Natural killer cell (primary cell): ENCODE measurements at regions not wholly inside any gene's neighbourhood (a gene's known extent, or its start where the extent isn't known, plus 50 kb on each side); places are given as distances from the start of the nearest gene placed in this dataset.

Experiments used
- ATAC-seq, 3 donors: fragments of 150-1000 bp in 2 of 3; fragments of 200-7000 bp in 1 of 3; cut with Tn5 transposase; 1 replicate in 1 of 3; 2 replicates in 2 of 3; pipeline ENCODE4 v1.10.0; 2021; ENCODE audit warnings: mild to moderate bottlenecking in 2 of 3, moderate library complexity in 2 of 3
- DNase-seq, 2 donors: peaks; one replicate each; pipeline versions ENCODE4 v3.0.0 to v3.0.0-alpha.2; 2013 to 2021; ENCODE audit warnings: mixed read lengths in 1 of 2
- H3K27ac ChIP-seq: one replicate; pipeline ENCODE4 v1.5.1; 2013; ENCODE audit warnings: mild to moderate bottlenecking, low read length
- H3K27me3 ChIP-seq: one replicate; pipeline ENCODE4 v1.6.1; 2013; ENCODE audit warnings: low read length; ENCODE audit not compliant: control insufficient read depth, insufficient read depth
- H3K36me3 ChIP-seq: one replicate; pipeline ENCODE4 v1.6.1; 2013; ENCODE audit warnings: low read length; ENCODE audit not compliant: control insufficient read depth, insufficient read depth
- H3K4me1 ChIP-seq: one replicate; pipeline ENCODE4 v1.6.1; 2013; ENCODE audit warnings: low read length; ENCODE audit not compliant: control insufficient read depth, insufficient read depth
- H3K4me3 ChIP-seq: one replicate; pipeline ENCODE4 v1.5.1; 2013; ENCODE audit warnings: low read length
- H3K9me3 ChIP-seq: one replicate; pipeline ENCODE4 v1.6.1; 2013; ENCODE audit warnings: low read length; ENCODE audit not compliant: control insufficient read depth, insufficient read depth
- H3K27ac Mint-ChIP-seq, 2 donors: one replicate each; pipeline ENCODE4 v1.8.0; 2022; ENCODE audit warnings: mild to moderate bottlenecking in 2 of 2, mixed read lengths in 2 of 2, moderate library complexity in 1 of 2
- H3K27me3 Mint-ChIP-seq, 2 donors: one replicate each; pipeline ENCODE4 v1.8.0; 2022; ENCODE audit warnings: low read depth in 2 of 2, mixed read lengths in 2 of 2
- H3K36me3 Mint-ChIP-seq: one replicate; pipeline ENCODE4 v1.8.0; 2022; ENCODE audit warnings: mixed read lengths
- H3K4me1 Mint-ChIP-seq, 2 donors: one replicate each; pipeline ENCODE4 v1.8.0; 2022; ENCODE audit warnings: mixed read lengths in 2 of 2
- H3K4me3 Mint-ChIP-seq: one replicate; pipeline ENCODE4 v1.8.0; 2022; ENCODE audit warnings: mild to moderate bottlenecking, moderate library complexity, mixed read lengths
- H3K9me3 Mint-ChIP-seq, 2 donors: one replicate each; pipeline ENCODE4 v1.8.0; 2022; ENCODE audit warnings: mixed read lengths in 2 of 2
- whole genome bisulfite sequencing: methylation state at CpG from one replicate; pipeline ENCODE4 v1.1.7; 2013; ENCODE audit warnings: missing lambda C conversion rate; ENCODE audit not compliant: insufficient coverage; 5-methylcytosine and 5-hydroxymethylcytosine counted together
- intact Hi-C: fragments of 100-400 bp; cut with micrococcal nuclease; formaldehyde crosslinking; loops from one replicate; pipeline ENCODE4 v1.14.2; 2022
- TF ChIP-seq, protein P1 (sequence below): fragments of 200-600 bp; IDR thresholded peaks from one replicate; pipeline ENCODE4 v1.8.0; 2022; ENCODE audit warnings: antibody characterized with exemption

DNA sequence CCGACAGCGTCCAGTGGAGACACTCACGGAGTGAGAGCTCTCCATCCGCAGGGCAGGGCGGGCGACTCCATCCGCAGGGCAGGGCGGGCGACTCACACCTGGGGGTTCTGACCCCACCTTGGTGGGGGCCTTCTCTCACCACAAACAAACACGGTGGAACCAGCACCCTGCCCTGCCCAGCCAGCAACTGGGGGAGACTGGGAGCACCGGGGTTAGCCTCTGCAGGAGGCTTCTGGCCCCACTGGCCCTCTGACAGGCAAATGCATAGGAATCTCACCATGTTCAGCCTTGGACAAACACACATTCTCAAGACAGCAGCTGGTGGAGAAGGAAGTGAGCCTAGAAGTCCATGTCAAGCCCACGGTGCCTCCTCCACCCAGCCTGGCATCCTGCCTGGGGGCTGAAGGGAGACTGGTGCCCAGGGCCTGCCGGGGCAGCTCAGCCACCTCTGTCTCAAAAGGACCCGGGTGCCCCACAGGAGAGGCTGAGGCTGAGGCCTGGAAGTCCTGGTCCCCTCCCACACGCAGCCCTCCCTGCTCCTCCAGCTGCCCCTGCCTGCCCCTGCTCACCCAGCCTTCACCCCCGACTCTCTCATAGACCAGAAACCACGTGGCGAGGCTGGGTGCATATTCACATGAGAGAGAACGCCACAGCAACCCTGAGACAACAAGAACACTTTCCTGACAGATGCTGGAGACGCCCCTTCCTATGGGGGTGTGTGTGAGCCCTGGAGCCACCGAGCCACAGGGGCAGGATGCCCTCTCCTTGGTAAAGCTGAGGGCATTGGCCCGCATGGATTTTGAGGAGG lies 98.4 kb upstream of the B3GAT1 start:
- intact Hi-C loops: no loop called here
- H3K4me3 ChIP-seq: no peak overlapping the region
- H3K36me3 ChIP-seq: no peaks in the 10 kb centered on the region
- no peaks in the 10 kb centered on the region for H3K9me3 ChIP-seq
- TF ChIP-seq, protein P1, sequence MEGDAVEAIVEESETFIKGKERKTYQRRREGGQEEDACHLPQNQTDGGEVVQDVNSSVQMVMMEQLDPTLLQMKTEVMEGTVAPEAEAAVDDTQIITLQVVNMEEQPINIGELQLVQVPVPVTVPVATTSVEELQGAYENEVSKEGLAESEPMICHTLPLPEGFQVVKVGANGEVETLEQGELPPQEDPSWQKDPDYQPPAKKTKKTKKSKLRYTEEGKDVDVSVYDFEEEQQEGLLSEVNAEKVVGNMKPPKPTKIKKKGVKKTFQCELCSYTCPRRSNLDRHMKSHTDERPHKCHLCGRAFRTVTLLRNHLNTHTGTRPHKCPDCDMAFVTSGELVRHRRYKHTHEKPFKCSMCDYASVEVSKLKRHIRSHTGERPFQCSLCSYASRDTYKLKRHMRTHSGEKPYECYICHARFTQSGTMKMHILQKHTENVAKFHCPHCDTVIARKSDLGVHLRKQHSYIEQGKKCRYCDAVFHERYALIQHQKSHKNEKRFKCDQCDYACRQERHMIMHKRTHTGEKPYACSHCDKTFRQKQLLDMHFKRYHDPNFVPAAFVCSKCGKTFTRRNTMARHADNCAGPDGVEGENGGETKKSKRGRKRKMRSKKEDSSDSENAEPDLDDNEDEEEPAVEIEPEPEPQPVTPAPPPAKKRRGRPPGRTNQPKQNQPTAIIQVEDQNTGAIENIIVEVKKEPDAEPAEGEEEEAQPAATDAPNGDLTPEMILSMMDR: no peak
- no peak overlapping the region for H3K27ac ChIP-seq
- peaks cover 0 to 12% of the 10 kb centered on the region in 2 donors for H3K4me1 Mint-ChIP-seq
- peaks cover 7% of the 10 kb centered on the region in 2 donors for H3K27me3 Mint-ChIP-seq
- no peaks in the 10 kb centered on the region for H3K36me3 Mint-ChIP-seq
- H3K27ac Mint-ChIP-seq: no peak overlapping the region
- DNase-seq (peak in 1 of 2 donors; percentile 10), ATAC-seq (no peak)
- H3K4me3 Mint-ChIP-seq: no peak overlapping the region
- no peaks in the 10 kb centered on the region for H3K4me1 ChIP-seq
- no peaks in the 10 kb centered on the region for H3K9me3 Mint-ChIP-seq
- no peaks in the 10 kb centered on the region for H3K27me3 ChIP-seq
- WGBS: 73% methylated on average over 22 of the region's 22 CpGs

DNA sequence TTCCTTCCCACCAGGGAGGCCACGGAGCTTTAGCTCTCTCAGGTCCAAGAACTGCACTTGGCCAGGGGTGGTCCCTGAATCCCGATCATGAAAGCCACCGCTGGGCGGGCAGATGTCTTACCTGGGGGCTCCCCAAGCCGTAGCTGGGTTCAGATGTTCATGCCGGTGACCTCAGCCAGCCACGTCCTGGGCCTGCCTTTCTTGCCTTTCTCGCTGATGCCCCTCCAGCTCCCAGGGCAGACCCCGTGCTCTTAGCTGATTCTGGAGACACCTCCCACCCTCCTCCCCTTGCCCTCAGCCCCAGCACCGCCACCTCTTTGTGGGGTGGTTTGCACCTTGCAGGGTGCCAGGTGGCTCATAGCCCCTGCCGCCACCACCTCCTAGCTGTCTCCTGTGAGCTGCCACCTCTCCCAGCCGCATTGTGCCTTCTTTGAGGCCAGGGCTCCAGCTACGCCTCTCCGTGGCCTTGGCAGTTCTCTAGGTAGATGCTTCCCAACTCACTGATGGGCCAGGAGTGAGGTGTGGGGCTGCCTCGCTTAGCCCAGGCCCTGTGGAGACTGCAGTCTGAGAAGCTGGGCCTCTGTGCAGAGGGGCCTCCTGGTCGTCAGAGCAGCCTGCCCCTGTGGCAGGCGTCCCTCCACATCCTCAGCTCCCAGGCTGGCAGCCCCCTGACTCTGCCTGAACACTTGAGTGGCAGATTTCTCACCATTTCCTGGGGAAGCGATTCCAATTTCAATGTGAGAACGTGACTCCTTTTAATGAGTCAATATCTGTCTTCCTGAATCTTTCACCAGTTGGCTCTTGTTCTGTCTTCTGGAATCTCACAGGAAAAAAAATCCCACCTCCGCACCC lies 97.6 kb upstream of the B3GAT1 start:
- Histone ChIP-seq H3K27ac (no peak overlapping the region), H3K4me1 (no peaks in the 10 kb centered on the region), H3K9me3 (no peaks in the 10 kb centered on the region), H3K4me3 (no peak overlapping the region), H3K36me3 (no peaks in the 10 kb centered on the region), H3K27me3 (no peaks in the 10 kb centered on the region)
- peak in 1 of 2 donors; percentile 7 for DNase-seq
- no peak for ATAC-seq
- Mint-ChIP-seq H3K27ac (no peak overlapping the region), H3K27me3 (peaks cover 7 to 9% of the 10 kb centered on the region in 2 donors), H3K36me3 (no peaks in the 10 kb centered on the region), H3K9me3 (no peaks in the 10 kb centered on the region), H3K4me1 (peaks cover 0 to 13% of the 10 kb centered on the region in 2 donors), H3K4me3 (no peak overlapping the region)
- TF ChIP-seq, protein P1: no peak
- 79% methylated on average over 20 of the region's 20 CpGs for WGBS
- intact Hi-C loops: no loop called here

DNA sequence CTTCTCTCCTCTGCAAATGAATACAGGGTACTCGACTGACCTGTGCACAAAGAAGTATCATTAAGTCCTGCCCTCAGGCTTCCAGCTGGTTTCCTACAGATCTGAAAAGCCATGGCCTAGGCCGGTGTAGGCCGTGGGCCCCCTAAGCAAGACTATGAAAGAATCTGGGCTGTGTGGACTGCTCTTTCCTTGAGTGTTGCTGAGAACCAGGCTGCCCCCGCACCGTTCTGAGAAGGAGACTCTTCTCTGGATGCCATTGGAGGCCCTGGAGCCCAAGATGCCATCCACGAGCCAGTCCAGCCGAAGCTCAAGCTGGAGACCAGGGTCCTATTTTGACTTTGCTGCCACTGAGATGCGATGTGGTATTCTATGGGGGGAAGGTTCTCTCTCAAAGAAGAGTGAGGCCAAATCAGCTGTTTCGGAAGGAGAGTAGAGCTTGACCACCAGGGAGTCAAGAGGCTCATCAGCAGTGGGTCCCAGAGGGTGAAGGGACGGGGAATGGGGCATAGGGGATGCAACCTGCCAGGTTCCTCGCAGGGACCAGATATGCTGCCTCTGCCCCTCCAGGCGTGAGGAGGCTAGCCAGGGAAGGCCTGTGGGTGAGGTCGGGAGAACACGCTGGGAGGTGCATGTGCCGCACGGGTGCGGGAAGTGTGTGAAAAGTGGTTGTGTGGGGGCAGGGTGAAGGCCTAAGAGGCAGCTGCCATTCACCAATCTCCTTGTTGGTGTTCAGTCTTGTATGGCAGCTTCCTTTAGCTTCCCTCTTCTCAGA lies 96.4 kb upstream of the B3GAT1 start:
- 84% methylated on average over 17 of the region's 17 CpGs for WGBS
- no peaks in the 10 kb centered on the region for H3K36me3 Mint-ChIP-seq
- TF ChIP-seq, protein P1: no peak
- peaks cover 7 to 15% of the 10 kb centered on the region in 2 donors for H3K27me3 Mint-ChIP-seq
- H3K9me3 Mint-ChIP-seq: no peaks in the 10 kb centered on the region
- Histone ChIP-seq H3K4me3 (no peak overlapping the region), H3K4me1 (no peaks in the 10 kb centered on the region), H3K27me3 (no peaks in the 10 kb centered on the region), H3K27ac (no peak overlapping the region), H3K36me3 (no peaks in the 10 kb centered on the region), H3K9me3 (no peaks in the 10 kb centered on the region)
- intact Hi-C loops: no loop called here
- DNase-seq (peak in 1 of 2 donors; percentile 6), ATAC-seq (no peak)
- H3K4me1 Mint-ChIP-seq: peaks cover 0 to 20% of the 10 kb centered on the region in 2 donors
- no peak overlapping the region for H3K4me3 Mint-ChIP-seq
- no peak overlapping the region for H3K27ac Mint-ChIP-seq
